Bronchial epithelial cell (primary cell): ENCODE measurements at regions not wholly inside any gene's neighbourhood (a gene's known extent, or its start where the extent isn't known, plus 50 kb on each side); places are given as distances from the start of the nearest gene placed in this dataset.

Source experiments
- DNase-seq: peaks from one replicate; pipeline ENCODE4 v3.0.0-alpha.2; 2010; ENCODE audit warnings: low read depth
- FAIRE-seq: peaks from 2 replicates; lab custom pipeline; 2011; peaks lifted over from hg19 to GRCh38; lab: Jason Lieb, UNC
- H3K27me3 ChIP-seq: 2 replicates; pipeline ENCODE4 v1.5.1; 2011; ENCODE audit warnings: low read length; ENCODE audit not compliant: control insufficient read depth, insufficient read depth
- H3K36me3 ChIP-seq: 2 replicates; pipeline ENCODE4 v1.5.1; 2011; ENCODE audit warnings: low read length; ENCODE audit not compliant: control insufficient read depth, insufficient read depth
- H3K4me3 ChIP-seq: 2 replicates; pipeline ENCODE4 v1.5.1; 2011; ENCODE audit warnings: mild to moderate bottlenecking, low read depth, low read length, control low read depth
- CTCF ChIP-seq: IDR thresholded peaks from 2 replicates; pipeline ENCODE4 v1.5.1; 2011; ENCODE audit warnings: mild to moderate bottlenecking, moderate library complexity, low read length, control low read depth, inconsistent platforms; ENCODE audit not compliant: insufficient read depth, severe bottlenecking

- Histone ChIP-seq H3K36me3 (no peaks in the 10 kb centered on the region), H3K4me3 (no peak overlapping the region), H3K27me3 (no peaks in the 10 kb centered on the region)
- DNase-seq (no peak), FAIRE-seq (no peak)
- no peak for TF ChIP-seq CTCF
Measured at GRCh38 chr14:54137614-54137961, 181.0 kb upstream of the BMP4 start.

DNA sequence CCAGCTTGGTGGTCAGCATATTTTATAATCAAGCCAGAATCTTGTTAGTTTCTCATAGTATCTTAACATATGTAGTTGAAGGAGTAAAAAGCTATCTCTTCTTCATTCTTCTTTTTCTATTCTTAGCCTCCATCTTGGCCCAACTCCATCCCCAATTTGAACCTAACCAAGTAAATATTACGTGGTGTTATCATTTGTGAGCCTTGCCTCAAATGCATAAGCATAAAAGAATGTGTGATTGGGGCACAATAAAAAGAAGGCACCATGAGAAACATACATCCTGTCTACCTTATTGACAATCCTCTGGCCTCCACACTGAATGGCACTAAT, 181.4 kb upstream of the BMP4 start:
- Histone ChIP-seq H3K27me3 (no peaks in the 10 kb centered on the region), H3K36me3 (no peaks in the 10 kb centered on the region), H3K4me3 (no peak overlapping the region)
- no peak for FAIRE-seq
- no peak for TF ChIP-seq CTCF
- DNase-seq: no peak

GRCh38 chr14:54138354-54139038, 181.9 kb upstream of the BMP4 start:
- TF ChIP-seq CTCF: no peak
- H3K27me3 ChIP-seq: no peaks in the 10 kb centered on the region
- FAIRE-seq (no peak), DNase-seq (no peak)
- no peak overlapping the region for H3K4me3 ChIP-seq
- H3K36me3 ChIP-seq: no peaks in the 10 kb centered on the region

GRCh38 chr14:54140551-54140950, 183.9 kb upstream of the BMP4 start:
- Histone ChIP-seq H3K4me3 (no peak overlapping the region), H3K27me3 (no peaks in the 10 kb centered on the region), H3K36me3 (no peaks in the 10 kb centered on the region)
- FAIRE-seq: no peak
- no peak for TF ChIP-seq CTCF
- DNase-seq: no peak

GRCh38 chr14:54146601-54147000, 190.0 kb upstream of the BMP4 start:
- TF ChIP-seq CTCF: no peak
- FAIRE-seq: no peak

GRCh38 chr14:54147282-54147681, 190.7 kb upstream of the BMP4 start:
- FAIRE-seq: no peak
- Histone ChIP-seq H3K4me3 (no peak overlapping the region), H3K36me3 (no peaks in the 10 kb centered on the region), H3K27me3 (no peaks in the 10 kb centered on the region)
- peak; percentile 65 for DNase-seq
- TF ChIP-seq CTCF: no peak

More at GRCh38 chr14:54146601-54147000, 190.0 kb upstream of the BMP4 start:
- H3K4me3 ChIP-seq: no peak overlapping the region
- H3K36me3 ChIP-seq: no peaks in the 10 kb centered on the region
- DNase-seq: no peak
- H3K27me3 ChIP-seq: no peaks in the 10 kb centered on the region
